WTC11 (cell line): ENCODE measurements at regions not wholly inside any gene's neighbourhood (a gene's known extent, or its start where the extent isn't known, plus 50 kb on each side); places are given as distances from the start of the nearest gene placed in this dataset.

Source experiments
- ATAC-seq: fragments of 200-7000 bp; cut with Tn5 transposase; 2 replicates; pipeline ENCODE4 v1.10.0; 2021; ENCODE audit warnings: mild to moderate bottlenecking, moderate library complexity
- CTCF ChIA-PET: fragments of 300-600 bp; sonication (Branson Sonifier 250); formaldehyde crosslinking; loops from one replicate; lab custom pipeline; 2021; ENCODE audit warnings: antibody characterized with exemption; lab: Charles Lee
- POLR2A ChIA-PET: fragments of 350-600 bp; sonication (Branson Sonifier 250); formaldehyde crosslinking; loops from one replicate; lab custom pipeline; 2021; ENCODE audit warnings: antibody characterized with exemption; lab: Charles Lee
- DNase-seq: peaks from one replicate; pipeline ENCODE4 v3.0.0; 2021; ENCODE audit warnings: low spot score
- H3K27ac Mint-ChIP-seq: 2 replicates; pipeline ENCODE4 v1.8.0; 2021; ENCODE audit warnings: mixed read lengths
- H3K27me3 Mint-ChIP-seq: 2 replicates; pipeline ENCODE4 v1.8.0; 2021; ENCODE audit warnings: low read depth, mild to moderate bottlenecking, moderate library complexity, mixed read lengths
- H3K36me3 Mint-ChIP-seq: 2 replicates; pipeline ENCODE4 v1.8.0; 2021; ENCODE audit warnings: mixed read lengths
- H3K4me1 Mint-ChIP-seq: 2 replicates; pipeline ENCODE4 v1.8.0; 2022; ENCODE audit warnings: mixed read lengths
- H3K4me3 Mint-ChIP-seq: 2 replicates; pipeline ENCODE4 v1.8.0; 2021; ENCODE audit warnings: mild to moderate bottlenecking, moderate library complexity, mixed read lengths
- H3K9me3 Mint-ChIP-seq: 2 replicates; pipeline ENCODE4 v1.8.0; 2021; ENCODE audit warnings: mixed read lengths
- ATF6 ChIP-seq: sonication (generic); formaldehyde crosslinking; IDR thresholded peaks from 2 replicates; pipeline ENCODE4 v1.8.1; 2023; ENCODE audit warnings: mild to moderate bottlenecking, missing genetic modification reagents
- E2F1 ChIP-seq: sonication (generic); formaldehyde crosslinking; IDR thresholded peaks from 2 replicates; pipeline ENCODE4 v1.8.0; 2022; ENCODE audit warnings: mild to moderate bottlenecking, missing genetic modification reagents
- E2F5 ChIP-seq: sonication (generic); formaldehyde crosslinking; IDR thresholded peaks from 2 replicates; pipeline ENCODE4 v1.8.1; 2022; ENCODE audit warnings: mild to moderate bottlenecking, moderate library complexity, missing genetic modification reagents
- ERG ChIP-seq: fragments of 250-450 bp; sonication (Bioruptor Pico); IDR thresholded peaks from 2 replicates; pipeline ENCODE4 v1.8.0; 2021; ENCODE audit warnings: mild to moderate bottlenecking
- ETV6 ChIP-seq: sonication (generic); formaldehyde crosslinking; IDR thresholded peaks from 2 replicates; pipeline ENCODE4 v1.8.1; 2022; ENCODE audit warnings: mild to moderate bottlenecking, missing genetic modification reagents
- FOXK1 ChIP-seq: sonication (generic); formaldehyde crosslinking; IDR thresholded peaks from 2 replicates; pipeline ENCODE4 v1.8.0; 2022; ENCODE audit warnings: mild to moderate bottlenecking, moderate library complexity, missing genetic modification reagents
- FOXP4 ChIP-seq: sonication (generic); formaldehyde crosslinking; IDR thresholded peaks from 2 replicates; pipeline ENCODE4 v1.8.0; 2022; ENCODE audit warnings: mild to moderate bottlenecking, missing genetic modification reagents
- GABPB1 ChIP-seq: sonication (generic); formaldehyde crosslinking; IDR thresholded peaks from 2 replicates; pipeline ENCODE4 v1.8.1; 2023; ENCODE audit warnings: mild to moderate bottlenecking, missing genetic modification reagents
- IRF1 ChIP-seq: sonication (generic); formaldehyde crosslinking; IDR thresholded peaks from 2 replicates; pipeline ENCODE4 v1.8.0; 2023; ENCODE audit warnings: missing genetic modification reagents
- MXD4 ChIP-seq: fragments of 250-450 bp; sonication (Bioruptor Pico); IDR thresholded peaks from 2 replicates; pipeline ENCODE4 v1.8.0; 2021; ENCODE audit warnings: mild to moderate bottlenecking, moderate library complexity, borderline replicate concordance
- TCF7 ChIP-seq: sonication (generic); formaldehyde crosslinking; IDR thresholded peaks from 2 replicates; pipeline ENCODE4 v1.8.0; 2022; ENCODE audit warnings: mild to moderate bottlenecking, low read depth, missing genetic modification reagents, moderate library complexity
- TEAD4 ChIP-seq: sonication (generic); formaldehyde crosslinking; IDR thresholded peaks from 2 replicates; pipeline ENCODE4 v1.8.0; 2022; ENCODE audit warnings: mild to moderate bottlenecking, missing genetic modification reagents
- ZBTB21 ChIP-seq: sonication (generic); formaldehyde crosslinking; IDR thresholded peaks from 2 replicates; pipeline ENCODE4 v1.8.1; 2023; ENCODE audit warnings: mild to moderate bottlenecking, missing genetic modification reagents, borderline replicate concordance
- ZNF281 ChIP-seq: sonication (generic); formaldehyde crosslinking; IDR thresholded peaks from 2 replicates; pipeline ENCODE4 v1.8.0; 2023; ENCODE audit warnings: mild to moderate bottlenecking, missing genetic modification reagents
- ZSCAN18 ChIP-seq: fragments of 250-450 bp; sonication (Bioruptor Pico); IDR thresholded peaks from 2 replicates; pipeline ENCODE4 v2.1.2; 2022; ENCODE audit warnings: mild to moderate bottlenecking, moderate library complexity

GRCh38 chr1:229004066-229004833 lies 266.7 kb upstream of the RAB4A start (continued):
- TF ChIP-seq ETV6 (CRISPR knock-in tag) (no peak), ZSCAN18 (CRISPR knock-in tag) (no peak)

- ATAC-seq (no peak), DNase-seq (no peak)
- Mint-ChIP-seq H3K36me3 (no peaks in the 10 kb centered on the region), H3K4me3 (no peak overlapping the region)
- CTCF ChIA-PET, result no interaction called here
- no peak for TF ChIP-seq GABPB1 (CRISPR knock-in tag)
- no peak for TF ChIP-seq FOXP4
- no peak for TF ChIP-seq ZNF281
- TF ChIP-seq ERG, result no peak
- no peak for TF ChIP-seq FOXK1 (CRISPR knock-in tag)
- TF ChIP-seq E2F1 (CRISPR knock-in tag), result no peak
- no peak for TF ChIP-seq MXD4 (CRISPR knock-in tag)
- TF ChIP-seq IRF1, result no peak
- TF ChIP-seq, all 79 proteins: peak for 0
- Mint-ChIP-seq H3K4me1 (peaks cover 9% of the 10 kb centered on the region), H3K27ac (no peak overlapping the region), H3K27me3 (no peaks in the 10 kb centered on the region), H3K9me3 (no peaks in the 10 kb centered on the region)
- POLR2A ChIA-PET, result no interaction called here
These were observed 265.8 kb upstream of the RAB4A start for GRCh38 chr1:229005097-229005496.

- Mint-ChIP-seq H3K36me3 (no peaks in the 10 kb centered on the region), H3K9me3 (no peaks in the 10 kb centered on the region), H3K27me3 (no peaks in the 10 kb centered on the region), H3K4me3 (no peak overlapping the region), H3K27ac (no peak overlapping the region), H3K4me1 (peaks cover 9% of the 10 kb centered on the region)
- DNase-seq (no peak), ATAC-seq (no peak)
- CTCF ChIA-PET, result no interaction called here
- POLR2A ChIA-PET, result no interaction called here
- TF ChIP-seq ZBTB21 (no peak), TCF7 (CRISPR knock-in tag) (no peak), ATF6 (no peak), TEAD4 (CRISPR knock-in tag) (no peak), E2F5 (no peak)
- TF ChIP-seq, all 79 proteins: peak for 0
These were observed 265.4 kb upstream of the RAB4A start for GRCh38 chr1:229005556-229005955.
